H9 (cell line): ENCODE measurements at regions not wholly inside any gene's neighbourhood (a gene's known extent, or its start where the extent isn't known, plus 50 kb on each side); places are given as distances from the start of the nearest gene placed in this dataset.

Experiments used
- DNase-seq: peaks from one replicate; pipeline ENCODE4 v3.0.0-alpha.2; 2017
- H2AFZ ChIP-seq: one replicate; pipeline ENCODE4 v1.6.1; 2013; ENCODE audit warnings: mild to moderate bottlenecking, low read length, control low read depth, moderate library complexity
- H2AK5ac ChIP-seq: 2 replicates; pipeline ENCODE4 v1.6.1; 2013; ENCODE audit warnings: low read length, control low read depth, mixed read lengths; ENCODE audit not compliant: insufficient read length
- H2BK120ac ChIP-seq: one replicate; pipeline ENCODE4 v1.6.1; 2013; ENCODE audit warnings: low read depth, mild to moderate bottlenecking, low read length, control low read depth, inconsistent platforms; ENCODE audit not compliant: poor library complexity, severe bottlenecking
- H2BK12ac ChIP-seq: 2 replicates; pipeline ENCODE4 v1.6.1; 2013; ENCODE audit warnings: low read length, control low read depth, mixed read lengths, low read depth; ENCODE audit not compliant: insufficient read length
- H2BK15ac ChIP-seq: 2 replicates; pipeline ENCODE4 v1.6.1; 2013; ENCODE audit warnings: low read depth, low read length, control low read depth
- H2BK20ac ChIP-seq: one replicate; pipeline ENCODE4 v1.6.1; 2013; ENCODE audit warnings: low read depth, mild to moderate bottlenecking, low read length, control low read depth, inconsistent platforms; ENCODE audit not compliant: poor library complexity, severe bottlenecking
- H2BK5ac ChIP-seq: 2 replicates; pipeline ENCODE4 v1.6.1; 2013; ENCODE audit warnings: low read length, control low read depth, mixed read lengths; ENCODE audit not compliant: insufficient read length
- H3K14ac ChIP-seq: 2 replicates; pipeline ENCODE4 v1.6.1; 2013; ENCODE audit warnings: low read length, control low read depth; ENCODE audit not compliant: insufficient read depth
- H3K18ac ChIP-seq: 2 replicates; pipeline ENCODE4 v1.6.1; 2013; ENCODE audit warnings: low read depth, mild to moderate bottlenecking, mixed read lengths, low read length, control low read depth; ENCODE audit not compliant: insufficient read length
- H3K23ac ChIP-seq: 2 replicates; pipeline ENCODE4 v1.6.1; 2013; ENCODE audit warnings: low read length, control low read depth, mixed read lengths, low read depth; ENCODE audit not compliant: insufficient read length
- H3K23me2 ChIP-seq: 2 replicates; pipeline ENCODE4 v1.6.1; 2013; ENCODE audit warnings: low read depth, mild to moderate bottlenecking, mixed read lengths, low read length, control low read depth; ENCODE audit not compliant: insufficient read length, poor library complexity, severe bottlenecking
- H3K27ac ChIP-seq: 2 replicates; pipeline ENCODE4 v1.5.1; 2013; ENCODE audit warnings: low read length, control low read depth, mixed read lengths, low read depth; ENCODE audit not compliant: insufficient read length
- H3K27me3 ChIP-seq: 2 replicates; pipeline ENCODE4 v1.6.1; 2013; ENCODE audit warnings: low read length, control low read depth, inconsistent platforms; ENCODE audit not compliant: insufficient read depth
- H3K4ac ChIP-seq: 2 replicates; pipeline ENCODE4 v1.6.1; 2013; ENCODE audit warnings: low read depth, mild to moderate bottlenecking, control low read depth, inconsistent platforms, low read length, moderate library complexity
- H3K4me1 ChIP-seq: 2 replicates; pipeline ENCODE4 v1.6.1; 2013; ENCODE audit warnings: low read length, control low read depth, inconsistent platforms; ENCODE audit not compliant: insufficient read depth
- H3K4me2 ChIP-seq: 2 replicates; pipeline ENCODE4 v1.6.1; 2013; ENCODE audit warnings: low read length, control low read depth, mixed read lengths; ENCODE audit not compliant: insufficient read length, insufficient read depth
- H3K56ac ChIP-seq: 2 replicates; pipeline ENCODE4 v1.6.1; 2013; ENCODE audit warnings: low read depth, mild to moderate bottlenecking, mixed read lengths, low read length, control low read depth; ENCODE audit not compliant: insufficient read length
- H3K79me1 ChIP-seq: 2 replicates; pipeline ENCODE4 v1.6.1; 2013; ENCODE audit warnings: low read depth, mild to moderate bottlenecking, moderate library complexity, low read length, control low read depth, inconsistent platforms; ENCODE audit not compliant: insufficient read depth, poor library complexity, severe bottlenecking
- H3K79me2 ChIP-seq: 2 replicates; pipeline ENCODE4 v1.6.1; 2013; ENCODE audit warnings: low read length, control low read depth, inconsistent platforms; ENCODE audit not compliant: insufficient read depth
- H3K9ac ChIP-seq: 2 replicates; pipeline ENCODE4 v1.6.1; 2013; ENCODE audit warnings: low read length, control low read depth, mixed read lengths; ENCODE audit not compliant: insufficient read length; ENCODE audit errors: extremely low read depth
- H3K9me3 ChIP-seq: one replicate; pipeline ENCODE4 v1.6.1; 2013; ENCODE audit warnings: low read depth, low read length, inconsistent platforms; ENCODE audit not compliant: control insufficient read depth
- H3T11ph ChIP-seq: one replicate; pipeline ENCODE4 v1.6.1; 2013; ENCODE audit warnings: mild to moderate bottlenecking, low read length, control low read depth, inconsistent platforms
- H4K20me1 ChIP-seq: one replicate; pipeline ENCODE4 v1.6.1; 2013; ENCODE audit not compliant: control insufficient read depth, insufficient read length, insufficient read depth
- H4K5ac ChIP-seq: 2 replicates; pipeline ENCODE4 v1.6.1; 2013; ENCODE audit warnings: low read depth, mild to moderate bottlenecking, mixed read lengths, low read length, control low read depth; ENCODE audit not compliant: insufficient read length
- H4K8ac ChIP-seq: replicated peaks from 2 replicates; pipeline ENCODE4 v1.6.1; 2013; ENCODE audit warnings: low read length, control low read depth, mixed read lengths, low read depth; ENCODE audit not compliant: insufficient read length
- H4K91ac ChIP-seq: 2 replicates; pipeline ENCODE4 v1.6.1; 2013; ENCODE audit warnings: low read depth, mild to moderate bottlenecking, moderate library complexity, mixed read lengths, low read length, control low read depth; ENCODE audit not compliant: insufficient read length
- H3K27ac Mint-ChIP-seq, 3 experiments: 2 replicates in 2 of 3; 3 replicates in 1 of 3; pipeline ENCODE4 v1.8.0; 2020 to 2021; ENCODE audit warnings: mixed read lengths in 3 of 3, mild to moderate bottlenecking in 1 of 3, moderate library complexity in 1 of 3
- H3K27me3 Mint-ChIP-seq: 2 replicates; pipeline ENCODE4 v1.8.0; 2021; ENCODE audit warnings: low read depth, mild to moderate bottlenecking, moderate library complexity, mixed read lengths
- H3K36me3 Mint-ChIP-seq, 3 experiments: 2 replicates in 2 of 3; 3 replicates in 1 of 3; pipeline ENCODE4 v1.8.0; 2020 to 2021; ENCODE audit warnings: low read depth in 3 of 3, mixed read lengths in 3 of 3; ENCODE audit not compliant: insufficient read depth in 1 of 3
- H3K4me1 Mint-ChIP-seq, 2 experiments: 2 replicates each; pipeline ENCODE4 v1.8.0; 2020; ENCODE audit warnings: mixed read lengths in 2 of 2
- H3K4me3 Mint-ChIP-seq, 2 experiments: 2 replicates in 1 of 2; 3 replicates in 1 of 2; pipeline ENCODE4 v1.8.0; 2020 to 2021; ENCODE audit warnings: mild to moderate bottlenecking in 2 of 2, mixed read lengths in 2 of 2, moderate library complexity in 1 of 2
- H3K9me3 Mint-ChIP-seq, 2 experiments: 2 replicates in 1 of 2; 3 replicates in 1 of 2; pipeline ENCODE4 v1.8.0; 2020; ENCODE audit warnings: mild to moderate bottlenecking in 2 of 2, mixed read lengths in 2 of 2, moderate library complexity in 1 of 2
- CTCF ChIP-seq: fragments of 200-600 bp; sonication (generic); conservative IDR thresholded peaks from 3 replicates; pipeline ENCODE4 v1.8.0; 2021; ENCODE audit warnings: antibody characterized with exemption, mild to moderate bottlenecking
- WGBS: extraction: QIAGEN DNeasy Blood & Tissue Kit; methylation state at CpG from one replicate; pipeline ENCODE4 v1.1.7; 2013; ENCODE audit warnings: missing lambda C conversion rate, low lambda C conversion rate, mixed read lengths; ENCODE audit not compliant: insufficient read length; ENCODE audit errors: extremely low coverage; 5-methylcytosine and 5-hydroxymethylcytosine counted together

GRCh38 chr16:17605784-17606183 lies 135.0 kb upstream of the XYLT1 start:
- Mint-ChIP-seq H3K4me3 (no peak overlapping the region), H3K36me3 (no peaks in the 10 kb centered on the region), H3K4me1 (peaks cover 9 to 10% of the 10 kb centered on the region in 2 experiments), H3K27ac (no peak overlapping the region), H3K9me3 (no peaks in the 10 kb centered on the region; a peak in 1 of 5 replicates), H3K27me3 (no peaks in the 10 kb centered on the region)
- Histone ChIP-seq H2AK5ac (no peak overlapping the region), H3K23ac (no peak overlapping the region), H3K14ac (no peak overlapping the region), H2BK120ac (no peak overlapping the region), H4K20me1 (no peaks in the 10 kb centered on the region), H2AFZ (no peak overlapping the region), H3K4ac (no peak overlapping the region), H2BK15ac (no peak overlapping the region), H3K23me2 (no peaks in the 10 kb centered on the region), H3K4me2 (no peak overlapping the region), H3K18ac (no peak overlapping the region), H3K4me1 (no peaks in the 10 kb centered on the region), H4K5ac (no peak overlapping the region), H3K27ac (no peak overlapping the region), H3K9me3 (no peaks in the 10 kb centered on the region), H3K79me2 (no peaks in the 10 kb centered on the region), H4K91ac (no peak overlapping the region), H2BK20ac (no peak overlapping the region), H2BK12ac (no peak overlapping the region), H3K9ac (no peak overlapping the region), H4K8ac (no peak overlapping the region), H3T11ph (no peak overlapping the region), H3K79me1 (no peaks in the 10 kb centered on the region), H3K56ac (no peak overlapping the region), H2BK5ac (no peak overlapping the region), H3K27me3 (no peaks in the 10 kb centered on the region)
- WGBS: no CpG with 5 or more reads among the region's 4 CpGs
- no peak for TF ChIP-seq CTCF
- no peak for DNase-seq
